ENCODE measurements at regions not wholly inside any gene's neighbourhood (a gene's known extent, or its start where the extent isn't known, plus 50 kb on each side); places are given as distances from the start of the nearest gene placed in this dataset.

- POLR2A ChIA-PET (ENCODE audit: unreplicated experiment): no interaction called here
- intact Hi-C loops (cut with micrococcal nuclease): no loop called here
- CTCF ChIA-PET: no interaction called here
Measured at GRCh38 chr11:80167766-80168165, 726.9 kb upstream of the TENM4 start.

DNA sequence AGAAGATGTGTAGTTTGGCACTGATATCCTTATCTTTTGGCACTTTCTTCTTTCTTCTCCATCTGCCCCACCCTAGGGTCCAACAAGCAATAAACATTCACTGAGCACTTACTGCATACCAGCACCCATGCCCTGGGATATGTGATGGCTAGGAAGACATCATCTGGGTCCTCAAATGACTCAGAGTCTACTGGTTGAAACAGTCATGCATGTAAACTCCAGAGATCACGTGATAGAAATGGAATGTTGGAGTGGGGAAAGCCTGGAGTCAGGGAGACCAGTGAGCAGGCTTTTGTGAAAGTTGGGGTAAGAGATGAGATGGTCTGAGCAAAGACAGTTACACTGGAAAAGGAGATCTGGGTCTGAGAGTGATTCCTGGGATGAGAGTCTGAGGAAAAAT lies 724.9 kb upstream of the TENM4 start:
- POLR2A ChIA-PET (ENCODE audit: unreplicated experiment): no interaction called here
- BruUV-seq (replicated peaks): no TSS peak
- CTCF ChIA-PET: no interaction called here
- H3K27me3 ChIP-seq (ENCODE audit: low read length): no peaks in the 10 kb centered on the region
- no peaks in the 10 kb centered on the region for H3K4me1 ChIP-seq (ENCODE audit: insufficient read depth, low read length)
- H3K9me2 ChIP-seq (replicated peaks; ENCODE audit: low read length): no peaks in the 10 kb centered on the region
- no peak overlapping the region for H3K4me2 ChIP-seq (ENCODE audit: low read length)
- no peaks in the 10 kb centered on the region for H3K79me2 ChIP-seq (ENCODE audit: low read length)
- no peak overlapping the region for H3K9ac ChIP-seq (ENCODE audit: low read length)
- H3K27ac ChIP-seq (ENCODE audit: low read length): no peak overlapping the region
- no peak overlapping the region for H2AFZ ChIP-seq (ENCODE audit: low read length)
- peak; percentile 31 for DNase-seq
- H3K9me3 ChIP-seq (ENCODE audit: low read length): 0 out of 2 replicates have a peak, but pooled peaks cover 13% of the 10 kb centered on the region
- no peaks in the 10 kb centered on the region for H4K20me1 ChIP-seq (ENCODE audit: low read length)
- H3K36me3 ChIP-seq (ENCODE audit: low read depth, low read length): no peaks in the 10 kb centered on the region
- no peak for ATAC-seq
- H3F3A ChIP-seq (ENCODE audit: low read length, unreplicated experiment): no peaks in the 10 kb centered on the region
- intact Hi-C loops (cut with micrococcal nuclease): no loop called here
- no peak overlapping the region for H3K4me3 ChIP-seq (ENCODE audit: low read length)
- no peak for TF ChIP-seq EZH2 (IDR thresholded peaks at IDR 0.05; ENCODE audit: low read length, unreplicated experiment)
- TF ChIP-seq, protein P1, sequence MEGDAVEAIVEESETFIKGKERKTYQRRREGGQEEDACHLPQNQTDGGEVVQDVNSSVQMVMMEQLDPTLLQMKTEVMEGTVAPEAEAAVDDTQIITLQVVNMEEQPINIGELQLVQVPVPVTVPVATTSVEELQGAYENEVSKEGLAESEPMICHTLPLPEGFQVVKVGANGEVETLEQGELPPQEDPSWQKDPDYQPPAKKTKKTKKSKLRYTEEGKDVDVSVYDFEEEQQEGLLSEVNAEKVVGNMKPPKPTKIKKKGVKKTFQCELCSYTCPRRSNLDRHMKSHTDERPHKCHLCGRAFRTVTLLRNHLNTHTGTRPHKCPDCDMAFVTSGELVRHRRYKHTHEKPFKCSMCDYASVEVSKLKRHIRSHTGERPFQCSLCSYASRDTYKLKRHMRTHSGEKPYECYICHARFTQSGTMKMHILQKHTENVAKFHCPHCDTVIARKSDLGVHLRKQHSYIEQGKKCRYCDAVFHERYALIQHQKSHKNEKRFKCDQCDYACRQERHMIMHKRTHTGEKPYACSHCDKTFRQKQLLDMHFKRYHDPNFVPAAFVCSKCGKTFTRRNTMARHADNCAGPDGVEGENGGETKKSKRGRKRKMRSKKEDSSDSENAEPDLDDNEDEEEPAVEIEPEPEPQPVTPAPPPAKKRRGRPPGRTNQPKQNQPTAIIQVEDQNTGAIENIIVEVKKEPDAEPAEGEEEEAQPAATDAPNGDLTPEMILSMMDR (conservative IDR thresholded peaks at IDR 0.05; ENCODE audit: low read depth, low read length): no peak

More at GRCh38 chr11:80167766-80168165, 726.9 kb upstream of the TENM4 start:
- Histone ChIP-seq H3K9me2 (replicated peaks; ENCODE audit: low read length) (no peaks in the 10 kb centered on the region), H3F3A (ENCODE audit: low read length, unreplicated experiment) (no peaks in the 10 kb centered on the region), H4K20me1 (ENCODE audit: low read length) (no peaks in the 10 kb centered on the region), H3K4me3 (ENCODE audit: low read length) (no peak overlapping the region), H3K27ac (ENCODE audit: low read length) (no peak overlapping the region), H3K4me2 (ENCODE audit: low read length) (no peak overlapping the region), H3K27me3 (ENCODE audit: low read length) (no peaks in the 10 kb centered on the region), H2AFZ (ENCODE audit: low read length) (no peak overlapping the region), H3K9me3 (ENCODE audit: low read length) (0 out of 2 replicates have a peak, but pooled peaks cover 18% of the 10 kb centered on the region), H3K9ac (ENCODE audit: low read length) (no peak overlapping the region), H3K36me3 (ENCODE audit: low read depth, low read length) (no peaks in the 10 kb centered on the region), H3K4me1 (ENCODE audit: insufficient read depth, low read length) (no peaks in the 10 kb centered on the region), H3K79me2 (ENCODE audit: low read length) (no peaks in the 10 kb centered on the region)
- no TSS peak for BruUV-seq (replicated peaks)
- ATAC-seq (no peak), DNase-seq (peak; percentile 34)
- TF ChIP-seq EZH2phosphoT487 (IDR thresholded peaks at IDR 0.05; ENCODE audit: borderline replicate concordance, low read length): no peak
- TF ChIP-seq EZH2 (IDR thresholded peaks at IDR 0.05; ENCODE audit: low read length, unreplicated experiment): no peak
- TF ChIP-seq, protein P1 (conservative IDR thresholded peaks at IDR 0.05; ENCODE audit: low read depth, low read length): no peak

DNA sequence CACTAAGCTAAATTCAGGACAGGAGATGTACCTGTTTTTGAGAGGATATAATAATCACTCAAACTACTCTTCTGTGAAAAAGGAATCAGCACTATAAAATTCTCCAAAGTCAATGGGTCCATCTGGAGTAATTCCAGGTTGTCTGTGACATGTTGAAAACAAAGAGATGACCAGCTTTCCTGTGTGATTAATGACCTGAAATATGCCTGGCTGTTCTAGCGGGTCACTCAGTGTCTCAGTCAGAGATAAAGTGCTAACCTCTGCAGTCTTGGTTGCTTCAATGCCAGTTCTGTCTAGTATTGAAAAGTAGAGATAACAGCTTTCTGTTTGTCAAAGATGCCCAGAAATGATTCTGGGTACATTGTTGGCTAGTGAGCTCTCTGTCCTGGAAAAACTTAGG lies 722.6 kb upstream of the TENM4 start:
- H3K27me3 ChIP-seq (ENCODE audit: low read length): no peaks in the 10 kb centered on the region
- intact Hi-C loops (cut with micrococcal nuclease): no loop called here
- H3K27ac ChIP-seq (ENCODE audit: low read length): no peak overlapping the region
- H3F3A ChIP-seq (ENCODE audit: low read length, unreplicated experiment): no peaks in the 10 kb centered on the region
- no peak overlapping the region for H3K9ac ChIP-seq (ENCODE audit: low read length)
- CTCF ChIA-PET: no interaction called here
- ATAC-seq: no peak
- no peak overlapping the region for H3K4me3 ChIP-seq (ENCODE audit: low read length)
- H4K20me1 ChIP-seq (ENCODE audit: low read length): no peaks in the 10 kb centered on the region
- H3K9me3 ChIP-seq (ENCODE audit: low read length): no peaks in the 10 kb centered on the region
- no peaks in the 10 kb centered on the region for H3K36me3 ChIP-seq (ENCODE audit: low read depth, low read length)
- TF ChIP-seq, protein P1 (conservative IDR thresholded peaks at IDR 0.05; ENCODE audit: low read depth, low read length): no peak
- TF ChIP-seq EZH2 (IDR thresholded peaks at IDR 0.05; ENCODE audit: low read length, unreplicated experiment) (no peak), EZH2phosphoT487 (IDR thresholded peaks at IDR 0.05; ENCODE audit: borderline replicate concordance, low read length) (no peak)
- H2AFZ ChIP-seq (ENCODE audit: low read length): no peak overlapping the region
- H3K4me2 ChIP-seq (ENCODE audit: low read length): no peak overlapping the region
- no peaks in the 10 kb centered on the region for H3K9me2 ChIP-seq (replicated peaks; ENCODE audit: low read length)
- H3K4me1 ChIP-seq (ENCODE audit: insufficient read depth, low read length): no peaks in the 10 kb centered on the region
- no peaks in the 10 kb centered on the region for H3K79me2 ChIP-seq (ENCODE audit: low read length)
- POLR2A ChIA-PET (ENCODE audit: unreplicated experiment): no interaction called here
- peak; percentile 13 for DNase-seq
- no TSS peak for BruUV-seq (replicated peaks)

Measured in PC-3 (cell line).